Ovary (tissue), 7 donors: ENCODE measurements at regions not wholly inside any gene's neighbourhood (a gene's known extent, or its start where the extent isn't known, plus 50 kb on each side); places are given as distances from the start of the nearest gene placed in this dataset.
"Not testable (repeated sequence)": the region's sequence is repeated elsewhere in the genome, so short reads cannot be mapped to it uniquely, and the experiment has no call there.

Experiments
- DNase-seq, 5 donors: peaks; one replicate each; pipeline ENCODE4 v3.0.0-alpha.2; 2019 to 2020
- H3K27ac ChIP-seq, 2 donors: fragments of 200-600 bp; one replicate each; pipeline versions ENCODE4 v1.5.1 to v1.8.0; 2019 to 2022
- H3K27me3 ChIP-seq: fragments of 200-600 bp; one replicate; pipeline ENCODE4 v1.8.0; 2022
- H3K36me3 ChIP-seq: fragments of 200-600 bp; sonication (generic); one replicate; pipeline ENCODE4 v1.5.1; 2019
- H3K4me1 ChIP-seq: one replicate; pipeline ENCODE4 v1.8.1; 2013; ENCODE audit warnings: mild to moderate bottlenecking, moderate library complexity; ENCODE audit not compliant: insufficient read depth
- H3K4me3 ChIP-seq: fragments of 200-600 bp; sonication (generic); one replicate; pipeline ENCODE4 v1.5.1; 2017
- H3K9me3 ChIP-seq, 2 donors: fragments of 200-600 bp in 1 of 2; sonication (generic) in 1 of 2; one replicate each; pipeline versions ENCODE4 v1.5.1 to v1.8.1; 2013 to 2019; ENCODE audit warnings: mild to moderate bottlenecking in 1 of 2, moderate library complexity in 1 of 2
- CTCF ChIP-seq, 3 donors: fragments of 450-650 bp in 2 of 3; fragments of 200-600 bp in 1 of 3; IDR thresholded peaks; one replicate each; pipeline versions ENCODE4 v1.5.1 to v1.8.0; 2016 to 2022; ENCODE audit warnings: antibody characterized with exemption in 3 of 3, mild to moderate bottlenecking in 1 of 3
- EP300 ChIP-seq: sonication (generic); formaldehyde crosslinking; IDR thresholded peaks from one replicate; pipeline ENCODE4 v1.6.1; 2017; ENCODE audit warnings: antibody characterized with exemption
- POLR2A ChIP-seq: fragments of 450-650 bp; IDR thresholded peaks from one replicate; pipeline ENCODE4 v1.6.1; 2017; ENCODE audit warnings: antibody characterized with exemption, mild to moderate bottlenecking, moderate library complexity
- WGBS, 3 donors: extraction: QIAGEN DNeasy Blood & Tissue Kit in 1 of 3; methylation state at CpG; one replicate each; pipeline versions ENCODE4 v1.1.5 to v1.1.7; 2013 to 2017; 5-methylcytosine and 5-hydroxymethylcytosine counted together
- intact Hi-C, 4 donors: fragments of 100-400 bp; cut with DNase I; formaldehyde crosslinking; loops; one replicate each; pipeline versions ENCODE4 v1.11.0 to v1.15.1; 2022 to 2023
- donor health status: DM: no; HTN: no; CAD: no; lungs with moderate emphysema.
- donor health status: DM: no; HTN: no; CAD: no.
- donor health status: Bipolar disorder and iron deficiency.
- donor health status: DM: no; HTN: no; CAD: no.
- donor health status: DM: yes; HTN: yes; CAD: no.

GRCh38 chr4:181855307-181855706, 387.9 kb upstream of the TENM3 start:
- no peak for DNase-seq
- H3K27ac ChIP-seq: no peak overlapping the region
- intact Hi-C loops: no loop called here
- TF ChIP-seq CTCF (IDR thresholded peaks at IDR 0.05) (no peak), EP300 (no peak), POLR2A (no peak)
- no peaks in the 10 kb centered on the region for H3K27me3 ChIP-seq
- H3K4me3 ChIP-seq: no peak overlapping the region
- 59 to 67% (median 61%) methylated on average over 1 of the region's 1 CpG for WGBS, 3 donors
- no peaks in the 10 kb centered on the region for H3K4me1 ChIP-seq
- H3K36me3 ChIP-seq: no peaks in the 10 kb centered on the region
- no peaks in the 10 kb centered on the region for H3K9me3 ChIP-seq

- DNase-seq, intact Hi-C loops, H3K27me3 ChIP-seq, H3K4me3 ChIP-seq, H3K27ac ChIP-seq, H3K9me3 ChIP-seq, H3K4me1 ChIP-seq, H3K36me3 ChIP-seq: not testable (repeated sequence)
- 93 to 97% (median 94%) methylated on average over 1 of the region's 1 CpG for WGBS, 3 donors
These were observed 385.7 kb upstream of the TENM3 start for GRCh38 chr4:181857471-181857870.

- 65 to 93% (median 76%) methylated on average over 4 of the region's 4 CpGs for WGBS, 3 donors
- no peaks in the 10 kb centered on the region for H3K9me3 ChIP-seq
- no peak for TF ChIP-seq POLR2A
- TF ChIP-seq EP300: no peak
- no peak for TF ChIP-seq CTCF (IDR thresholded peaks at IDR 0.05)
These were observed 384.5 kb upstream of the TENM3 start for GRCh38 chr4:181858741-181859140.

GRCh38 chr4:181859439-181859838, 383.8 kb upstream of the TENM3 start:
- no peak overlapping the region for H3K27ac ChIP-seq
- 41 to 48% (median 46%) methylated on average over 2 of the region's 2 CpGs for WGBS, 3 donors
- DNase-seq: no peak
- no peaks in the 10 kb centered on the region for H3K9me3 ChIP-seq
- H3K27me3 ChIP-seq: no peaks in the 10 kb centered on the region
- intact Hi-C loops: no loop called here
- H3K4me3 ChIP-seq: no peak overlapping the region
- TF ChIP-seq CTCF (IDR thresholded peaks at IDR 0.05) (no peak), EP300 (no peak), POLR2A (no peak)
- no peaks in the 10 kb centered on the region for H3K4me1 ChIP-seq
- no peaks in the 10 kb centered on the region for H3K36me3 ChIP-seq

More at GRCh38 chr4:181858741-181859140, 384.5 kb upstream of the TENM3 start:
- intact Hi-C loops: no loop called here
- no peak overlapping the region for H3K4me3 ChIP-seq
- H3K27ac ChIP-seq: no peak overlapping the region
- no peaks in the 10 kb centered on the region for H3K36me3 ChIP-seq
- H3K4me1 ChIP-seq: no peaks in the 10 kb centered on the region
- no peak for DNase-seq
- no peaks in the 10 kb centered on the region for H3K27me3 ChIP-seq

GRCh38 chr4:181860157-181860556, 383.0 kb upstream of the TENM3 start:
- no peak for TF ChIP-seq EP300
- no peak for TF ChIP-seq CTCF (IDR thresholded peaks at IDR 0.05)
- TF ChIP-seq POLR2A: no peak
- 4 to 11% (median 6%) methylated on average over 7 of the region's 7 CpGs for WGBS, 3 donors
- H3K27ac ChIP-seq: no peak overlapping the region
- intact Hi-C loops: no loop called here
- H3K4me1 ChIP-seq: no peaks in the 10 kb centered on the region
- no peaks in the 10 kb centered on the region for H3K27me3 ChIP-seq
- H3K36me3 ChIP-seq: no peaks in the 10 kb centered on the region
- H3K9me3 ChIP-seq: no peaks in the 10 kb centered on the region
- H3K4me3 ChIP-seq: no peak overlapping the region
- no peak for DNase-seq
